Activated CD8-positive, alpha-beta T cell treated with anti-CD3 and anti-CD28 coated beads for 36 hours (primary cell): ENCODE measurements at regions not wholly inside any gene's neighbourhood (a gene's known extent, or its start where the extent isn't known, plus 50 kb on each side); places are given as distances from the start of the nearest gene placed in this dataset.

Source experiments
- ATAC-seq: fragments of 200-7000 bp; cut with Tn5 transposase; one replicate; pipeline ENCODE4 v1.10.0; 2021; ENCODE audit warnings: mild to moderate bottlenecking, moderate library complexity
- CTCF ChIA-PET: fragments of 350-600 bp; sonication (Branson Sonifier 250); formaldehyde crosslinking; loops from one replicate; lab custom pipeline; 2021; ENCODE audit warnings: antibody characterized with exemption; lab: Charles Lee
- POLR2A ChIA-PET: fragments of 350-600 bp; sonication (Branson Sonifier 250); formaldehyde crosslinking; loops from one replicate; lab custom pipeline; 2021; ENCODE audit warnings: antibody characterized with exemption; lab: Charles Lee
- DNase-seq: peaks from one replicate; pipeline ENCODE4 v3.0.0-alpha.2; 2020
- H3K27ac Mint-ChIP-seq: one replicate; pipeline ENCODE4 v1.8.0; 2021; ENCODE audit warnings: mild to moderate bottlenecking, mixed read lengths
- H3K27me3 Mint-ChIP-seq: one replicate; pipeline ENCODE4 v1.8.0; 2021; ENCODE audit warnings: mixed read lengths
- H3K36me3 Mint-ChIP-seq: one replicate; pipeline ENCODE4 v1.8.0; 2021; ENCODE audit warnings: low read depth, mixed read lengths
- H3K4me1 Mint-ChIP-seq: one replicate; pipeline ENCODE4 v1.8.0; 2021; ENCODE audit warnings: low read depth, mixed read lengths
- H3K4me3 Mint-ChIP-seq: one replicate; pipeline ENCODE4 v1.8.0; 2021; ENCODE audit warnings: mild to moderate bottlenecking, moderate library complexity, mixed read lengths
- H3K9me3 Mint-ChIP-seq: one replicate; pipeline ENCODE4 v1.8.0; 2021; ENCODE audit warnings: mixed read lengths
- intact Hi-C: fragments of 100-400 bp; cut with micrococcal nuclease; formaldehyde crosslinking; loops from one replicate; pipeline ENCODE4 v1.10.0; 2022
- TF ChIP-seq, protein P1 (sequence below): fragments of 200-600 bp; IDR thresholded peaks from one replicate; pipeline ENCODE4 v1.8.0; 2022; ENCODE audit warnings: antibody characterized with exemption, mild to moderate bottlenecking

DNA sequence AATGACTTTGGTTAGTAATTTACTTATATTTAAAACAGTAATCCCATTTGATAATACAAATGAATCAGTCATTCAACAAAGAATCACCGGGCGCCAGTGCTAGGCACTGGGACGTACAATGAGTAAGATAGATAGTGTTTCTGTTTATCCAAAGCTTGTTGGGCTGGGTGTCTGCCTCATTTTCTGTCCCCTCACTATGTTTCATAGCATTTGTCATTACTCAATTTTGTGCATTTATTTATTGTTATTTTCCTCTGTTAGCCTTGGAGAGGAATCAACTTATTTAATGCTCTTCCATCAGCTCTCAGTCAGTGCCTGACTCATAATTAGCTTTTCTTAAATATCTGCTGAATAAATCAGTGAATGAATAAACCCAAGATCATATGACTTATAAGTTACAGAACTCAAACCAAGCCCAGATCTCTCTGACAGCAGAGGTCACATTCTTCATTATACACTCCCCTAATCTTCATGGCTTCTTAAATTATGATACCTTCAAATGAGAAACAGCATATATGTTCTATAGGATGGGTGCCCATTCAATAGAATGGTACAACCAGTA is 86.2 kb downstream of the TSPAN8 start:
- H3K36me3 Mint-ChIP-seq = no peaks in the 10 kb centered on the region
- TF ChIP-seq, protein P1, sequence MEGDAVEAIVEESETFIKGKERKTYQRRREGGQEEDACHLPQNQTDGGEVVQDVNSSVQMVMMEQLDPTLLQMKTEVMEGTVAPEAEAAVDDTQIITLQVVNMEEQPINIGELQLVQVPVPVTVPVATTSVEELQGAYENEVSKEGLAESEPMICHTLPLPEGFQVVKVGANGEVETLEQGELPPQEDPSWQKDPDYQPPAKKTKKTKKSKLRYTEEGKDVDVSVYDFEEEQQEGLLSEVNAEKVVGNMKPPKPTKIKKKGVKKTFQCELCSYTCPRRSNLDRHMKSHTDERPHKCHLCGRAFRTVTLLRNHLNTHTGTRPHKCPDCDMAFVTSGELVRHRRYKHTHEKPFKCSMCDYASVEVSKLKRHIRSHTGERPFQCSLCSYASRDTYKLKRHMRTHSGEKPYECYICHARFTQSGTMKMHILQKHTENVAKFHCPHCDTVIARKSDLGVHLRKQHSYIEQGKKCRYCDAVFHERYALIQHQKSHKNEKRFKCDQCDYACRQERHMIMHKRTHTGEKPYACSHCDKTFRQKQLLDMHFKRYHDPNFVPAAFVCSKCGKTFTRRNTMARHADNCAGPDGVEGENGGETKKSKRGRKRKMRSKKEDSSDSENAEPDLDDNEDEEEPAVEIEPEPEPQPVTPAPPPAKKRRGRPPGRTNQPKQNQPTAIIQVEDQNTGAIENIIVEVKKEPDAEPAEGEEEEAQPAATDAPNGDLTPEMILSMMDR = no peak
- ATAC-seq (no peak), DNase-seq (no peak)
- ChIA-PET CTCF (interaction anchor here (0.9 kb wide), 1 partner anchor 72 kb away, joined by 3 read pairs; no protein-coding TSS in a partner anchor), POLR2A (no interaction called here)
- H3K4me3 Mint-ChIP-seq = no peak overlapping the region
- intact Hi-C loops = no loop called here
- no peak overlapping the region for H3K27ac Mint-ChIP-seq
- no peaks in the 10 kb centered on the region for H3K9me3 Mint-ChIP-seq
- no peaks in the 10 kb centered on the region for H3K27me3 Mint-ChIP-seq
- H3K4me1 Mint-ChIP-seq = no peaks in the 10 kb centered on the region

DNA sequence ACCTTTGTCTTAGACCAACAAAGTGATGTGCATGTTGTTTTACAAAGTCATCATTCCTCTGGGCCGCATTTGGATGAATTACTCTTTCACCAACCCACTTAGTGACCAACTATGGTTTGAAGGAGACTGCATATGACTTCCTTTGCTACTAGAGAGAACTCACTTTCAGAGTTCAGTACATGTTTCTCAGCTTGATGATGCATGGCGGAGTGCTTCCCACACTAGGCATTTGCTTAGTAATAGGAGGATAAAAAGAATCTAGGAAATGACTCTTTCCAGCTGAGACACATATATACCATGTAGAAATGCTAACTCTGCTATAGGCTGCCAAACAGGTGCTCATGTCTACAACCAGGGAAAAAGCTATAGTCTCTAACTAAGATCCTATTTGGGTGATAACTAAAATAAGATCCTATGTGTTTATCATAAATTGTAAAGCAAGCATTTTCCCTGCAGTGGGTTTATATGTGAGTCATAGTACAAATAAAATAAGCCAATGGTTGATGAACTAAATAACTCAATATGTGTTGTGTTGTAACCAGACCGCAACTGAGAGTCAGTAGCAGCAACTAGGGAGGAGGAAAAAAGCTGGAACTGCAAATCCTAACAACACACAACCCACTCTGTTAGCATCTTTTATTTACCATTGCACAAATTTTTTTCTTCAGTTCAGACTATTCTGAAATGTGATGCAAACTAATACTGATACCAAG is 87.2 kb downstream of the TSPAN8 start:
- Mint-ChIP-seq H3K9me3 (no peaks in the 10 kb centered on the region), H3K27ac (no peak overlapping the region), H3K4me1 (no peaks in the 10 kb centered on the region), H3K36me3 (no peaks in the 10 kb centered on the region), H3K27me3 (no peaks in the 10 kb centered on the region), H3K4me3 (no peak overlapping the region)
- POLR2A ChIA-PET = no interaction called here
- TF ChIP-seq, protein P1 = no peak
- intact Hi-C loops = no loop called here
- DNase-seq (no peak), ATAC-seq (no peak)
- CTCF ChIA-PET = interaction anchor here (0.9 kb wide), 1 partner anchor 73 kb away, joined by 3 read pairs; no protein-coding TSS in a partner anchor

DNA sequence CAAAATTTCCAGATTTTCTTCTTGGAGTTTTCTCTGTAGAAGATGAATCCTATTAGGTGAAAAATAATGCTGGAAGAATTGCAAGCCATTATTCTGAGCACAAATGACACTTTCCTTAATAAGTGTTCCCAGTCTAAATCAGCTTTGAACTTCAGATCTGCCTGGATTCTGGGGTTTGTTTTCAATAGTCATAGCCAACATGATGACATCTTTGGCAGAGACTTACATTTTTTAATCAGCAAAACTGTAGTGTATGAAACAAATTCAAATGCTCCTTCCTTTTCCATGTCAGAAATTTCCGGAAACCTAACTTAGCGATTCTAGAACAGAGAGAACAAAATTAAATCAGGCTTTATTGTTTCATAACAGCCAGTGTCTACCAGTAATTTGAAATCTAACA is 88.5 kb downstream of the TSPAN8 start:
- no peak for DNase-seq
- no peaks in the 10 kb centered on the region for H3K9me3 Mint-ChIP-seq
- TF ChIP-seq, protein P1 = no peak
- no peak overlapping the region for H3K4me3 Mint-ChIP-seq
- no peaks in the 10 kb centered on the region for H3K36me3 Mint-ChIP-seq
- ATAC-seq = no peak
- ChIA-PET POLR2A (no interaction called here), CTCF (no interaction called here)
- H3K4me1 Mint-ChIP-seq = no peaks in the 10 kb centered on the region
- H3K27me3 Mint-ChIP-seq = no peaks in the 10 kb centered on the region
- no peak overlapping the region for H3K27ac Mint-ChIP-seq
- intact Hi-C loops = no loop called here

DNA sequence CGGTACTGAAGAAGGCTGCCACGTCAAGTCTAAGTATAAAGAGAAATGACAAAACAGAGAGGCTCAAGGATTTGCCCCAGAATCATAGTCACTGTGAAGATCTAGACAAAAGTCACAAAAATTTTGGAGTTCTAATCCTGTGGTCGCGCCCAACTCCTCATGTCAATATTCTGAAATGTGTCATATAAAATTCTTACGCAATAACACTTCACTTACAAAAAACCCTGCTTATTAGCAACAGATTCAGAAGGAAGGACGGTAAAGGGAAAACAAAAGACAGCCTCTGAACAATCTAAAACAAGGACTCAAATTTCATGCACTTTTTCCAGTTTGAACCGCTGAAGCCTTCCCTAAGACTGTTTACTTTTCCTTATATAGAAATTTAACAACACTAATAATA is 94.7 kb downstream of the TSPAN8 start:
- ATAC-seq = no peak
- Mint-ChIP-seq H3K9me3 (no peaks in the 10 kb centered on the region), H3K4me3 (no peak overlapping the region), H3K4me1 (no peaks in the 10 kb centered on the region), H3K36me3 (no peaks in the 10 kb centered on the region), H3K27ac (no peak overlapping the region), H3K27me3 (no peaks in the 10 kb centered on the region)
- ChIA-PET POLR2A (no interaction called here), CTCF (no interaction called here)
- intact Hi-C loops = no loop called here
- TF ChIP-seq, protein P1 = no peak
- no peak for DNase-seq

DNA sequence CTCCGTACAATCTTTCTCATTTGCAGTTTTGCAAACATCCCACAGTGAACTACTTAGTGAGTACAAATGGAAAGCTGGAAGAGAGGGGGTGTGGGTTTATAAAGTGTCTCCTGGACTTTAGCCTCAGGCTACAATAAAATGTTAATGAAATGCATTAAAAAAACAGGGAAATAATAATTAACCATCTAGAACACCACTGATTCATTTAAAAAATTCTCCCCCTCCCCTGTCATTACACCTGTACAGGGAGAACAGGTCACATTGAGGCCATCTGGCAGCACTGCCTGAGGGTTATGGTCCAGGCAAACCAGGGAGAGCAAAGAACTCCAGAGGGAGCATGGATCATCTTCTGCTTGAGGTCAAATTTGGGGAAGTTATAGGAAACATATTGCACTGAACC is 96.3 kb downstream of the TSPAN8 start:
- H3K27ac Mint-ChIP-seq = no peak overlapping the region
- H3K4me1 Mint-ChIP-seq = no peaks in the 10 kb centered on the region
- no peaks in the 10 kb centered on the region for H3K27me3 Mint-ChIP-seq
- TF ChIP-seq, protein P1 = no peak
- H3K9me3 Mint-ChIP-seq = no peaks in the 10 kb centered on the region
- H3K4me3 Mint-ChIP-seq = no peak overlapping the region
- no peaks in the 10 kb centered on the region for H3K36me3 Mint-ChIP-seq
- CTCF ChIA-PET = no interaction called here
- DNase-seq (no peak), ATAC-seq (no peak)
- intact Hi-C loops = no loop called here
- POLR2A ChIA-PET = no interaction called here
